ENCODE measurements at regions not wholly inside any gene's neighbourhood (a gene's known extent, or its start where the extent isn't known, plus 50 kb on each side); places are given as distances from the start of the nearest gene placed in this dataset.

GRCh38 chr4:156280686-156281085 lies 327.0 kb upstream of the CTSO start:
- intact Hi-C loops (cut with DNase I): no loop called here
- Histone ChIP-seq H3K4me1 (no peaks in the 10 kb centered on the region), H3K27ac (no peak overlapping the region), H3K9me3 (no peaks in the 10 kb centered on the region), H3K27me3 (no peaks in the 10 kb centered on the region), H3K36me3 (no peaks in the 10 kb centered on the region), H3K4me3 (no peak overlapping the region)
- ATAC-seq (no peak), DNase-seq (no peak), FAIRE-seq (no peak)
- WGBS, 2 donors: 63 to 72% methylated on average over 3 of the region's 3 CpGs
- no peak for TF ChIP-seq CTCF (IDR thresholded peaks at IDR 0.05)

- no peak for FAIRE-seq
- no peak for ATAC-seq
Observed at GRCh38 chr4:156265407-156265806, 311.7 kb upstream of the CTSO start.

GRCh38 chr4:156261230-156261629 lies 307.6 kb upstream of the CTSO start:
- DNase-seq (no peak), ATAC-seq (no peak), FAIRE-seq (no peak)
- 87 to 97% methylated on average over 1 of the region's 1 CpG for WGBS, 2 donors
- H3K27me3 ChIP-seq: no peaks in the 10 kb centered on the region
- no peaks in the 10 kb centered on the region for H3K9me3 ChIP-seq
- no peak overlapping the region for H3K27ac ChIP-seq
- intact Hi-C loops (cut with DNase I): no loop called here
- no peaks in the 10 kb centered on the region for H3K36me3 ChIP-seq
- TF ChIP-seq CTCF (IDR thresholded peaks at IDR 0.05): no peak
- no peaks in the 10 kb centered on the region for H3K4me1 ChIP-seq
- H3K4me3 ChIP-seq: no peak overlapping the region

More at GRCh38 chr4:156265407-156265806, 311.7 kb upstream of the CTSO start:
- Histone ChIP-seq H3K4me3 (no peak overlapping the region), H3K27me3 (no peaks in the 10 kb centered on the region), H3K9me3 (no peaks in the 10 kb centered on the region), H3K4me1 (no peaks in the 10 kb centered on the region), H3K36me3 (no peaks in the 10 kb centered on the region), H3K27ac (no peak overlapping the region)
- intact Hi-C loops (cut with DNase I): no loop called here
- DNase-seq: no peak
- no peak for TF ChIP-seq CTCF (IDR thresholded peaks at IDR 0.05)

GRCh38 chr4:156255230-156256007 lies 301.8 kb upstream of the CTSO start:
- no peak overlapping the region for H3K27ac ChIP-seq
- FAIRE-seq: no peak
- intact Hi-C loops (cut with DNase I): no loop called here
- WGBS, 2 donors: 22 to 23% methylated on average over 5 of the region's 5 CpGs
- ATAC-seq: peak in 2 of 4 donors; percentile 50 to 52
- DNase-seq: no peak
- H3K4me3 ChIP-seq: no peak overlapping the region
- no peaks in the 10 kb centered on the region for H3K9me3 ChIP-seq
- no peak for TF ChIP-seq CTCF (IDR thresholded peaks at IDR 0.05)
- no peaks in the 10 kb centered on the region for H3K4me1 ChIP-seq
- no peaks in the 10 kb centered on the region for H3K36me3 ChIP-seq
- H3K27me3 ChIP-seq: no peaks in the 10 kb centered on the region

- intact Hi-C loops (cut with DNase I): no loop called here
- FAIRE-seq: no peak
- H3K4me1 ChIP-seq: no peaks in the 10 kb centered on the region
- no peak overlapping the region for H3K27ac ChIP-seq
- 40 to 46% methylated on average over 2 of the region's 2 CpGs for WGBS, 2 donors
- ATAC-seq: no peak
- H3K27me3 ChIP-seq: no peaks in the 10 kb centered on the region
- H3K36me3 ChIP-seq: no peaks in the 10 kb centered on the region
- no peak for TF ChIP-seq CTCF (IDR thresholded peaks at IDR 0.05)
- no peak for DNase-seq
- H3K4me3 ChIP-seq: no peak overlapping the region
- H3K9me3 ChIP-seq: no peaks in the 10 kb centered on the region
Observed at GRCh38 chr4:156252358-156252921, 298.8 kb upstream of the CTSO start.
